GM12873 (cell line): ENCODE measurements at regions not wholly inside any gene's neighbourhood (a gene's known extent, or its start where the extent isn't known, plus 50 kb on each side); places are given as distances from the start of the nearest gene placed in this dataset.

Experiments
- CTCF ChIP-seq: IDR thresholded peaks from 2 replicates; pipeline ENCODE4 v1.5.1; 2012; ENCODE audit warnings: low read depth, mild to moderate bottlenecking, moderate library complexity, low read length, control low read depth; ENCODE audit not compliant: insufficient read depth; ENCODE audit errors: missing control alignments

- no peak for TF ChIP-seq CTCF
Measured at GRCh38 chr5:154686490-154686889, 68.7 kb upstream of the LARP1 start.

DNA sequence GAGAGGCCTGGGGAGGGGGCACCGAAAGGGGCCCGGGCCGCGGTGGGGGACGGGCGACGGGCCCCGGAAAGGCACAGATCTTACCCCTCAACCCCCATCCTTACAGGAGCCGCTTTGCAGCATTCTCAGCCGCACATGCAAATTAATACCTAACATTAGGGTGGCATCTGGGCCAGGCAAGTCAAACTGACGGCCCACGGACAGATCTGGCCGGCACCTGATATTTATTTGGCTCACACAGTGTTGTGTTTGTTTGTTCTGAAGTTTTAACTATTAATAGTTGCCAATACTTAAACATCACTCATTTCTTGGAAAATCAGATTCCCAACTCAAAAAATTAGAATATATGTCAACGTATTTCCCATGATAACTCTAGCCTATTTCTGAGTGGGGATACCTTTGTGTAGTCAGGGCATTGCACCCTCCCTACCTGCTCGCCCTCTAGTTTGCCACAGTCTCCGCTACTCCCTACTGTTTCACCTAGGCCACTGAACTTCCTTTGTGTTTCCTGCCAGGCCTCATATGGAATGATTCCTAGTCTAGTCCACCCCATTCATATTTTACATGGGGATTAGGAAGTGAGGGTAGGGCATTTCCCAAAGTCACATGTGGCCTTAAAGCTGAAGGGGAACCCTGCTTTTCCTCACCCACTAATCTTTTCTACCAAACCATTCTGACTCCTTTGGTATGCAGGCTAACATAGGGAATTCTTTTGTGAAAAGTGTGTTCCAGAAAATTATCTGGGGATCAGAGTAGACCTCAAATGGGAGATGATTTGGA is 71.9 kb upstream of the LARP1 start:
- TF ChIP-seq CTCF: no peak

- no peak for TF ChIP-seq CTCF
Measured at GRCh38 chr5:154679501-154679900, 75.7 kb upstream of the LARP1 start.

GRCh38 chr5:154677921-154678320 is 77.3 kb upstream of the LARP1 start:
- TF ChIP-seq CTCF: no peak

DNA sequence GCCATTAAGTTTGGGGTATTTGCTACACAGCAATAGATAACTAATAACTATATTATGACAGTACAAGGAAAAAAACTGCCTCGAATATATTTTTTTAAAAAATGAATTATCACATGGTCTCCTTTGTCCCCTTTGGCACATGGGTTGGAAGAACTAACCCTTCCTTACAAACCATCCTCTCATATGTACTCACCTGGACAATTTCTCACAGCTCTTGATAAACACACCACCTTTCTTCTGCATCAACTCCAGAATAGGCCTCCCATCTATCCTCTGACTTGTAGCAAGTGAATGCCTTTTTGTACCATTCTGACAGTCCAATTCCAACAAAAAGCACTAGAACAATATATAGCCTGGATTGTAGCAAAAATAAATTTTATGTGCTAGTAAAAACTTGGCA is 78.7 kb upstream of the LARP1 start:
- no peak for TF ChIP-seq CTCF

DNA sequence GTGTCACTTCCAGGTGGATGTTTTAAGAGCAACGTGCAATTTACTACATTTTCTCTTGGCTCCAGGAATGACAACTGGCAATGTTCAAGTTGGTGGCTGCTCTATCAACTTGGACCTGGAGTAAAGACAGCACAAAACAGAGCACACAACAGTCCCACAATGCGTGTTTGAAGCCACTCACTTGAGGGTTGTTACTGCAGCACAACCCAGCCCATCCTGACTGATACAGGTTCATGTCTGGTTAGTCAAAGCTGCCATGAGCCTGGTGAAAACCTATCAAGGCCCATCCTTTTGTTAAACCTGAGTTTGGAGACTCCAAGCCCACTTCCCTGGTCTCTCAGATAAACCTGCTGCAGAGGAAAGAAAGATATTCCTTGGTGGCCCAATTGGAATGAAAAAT is 81.1 kb upstream of the LARP1 start:
- no peak for TF ChIP-seq CTCF

- no peak for TF ChIP-seq CTCF
Measured at GRCh38 chr5:154673506-154673905, 81.7 kb upstream of the LARP1 start.
